SU-DHL-6 (cell line): ENCODE measurements at regions not wholly inside any gene's neighbourhood (a gene's known extent, or its start where the extent isn't known, plus 50 kb on each side); places are given as distances from the start of the nearest gene placed in this dataset.

Experiments
- H2AFZ ChIP-seq: fragments of 200-600 bp; sonication (generic); 2 replicates; pipeline ENCODE4 v1.6.1; 2014; ENCODE audit warnings: low read depth, mild to moderate bottlenecking, moderate library complexity, mixed read lengths, antibody characterized with exemption, low read length; ENCODE audit not compliant: severe bottlenecking
- H3F3A ChIP-seq: fragments of 200-600 bp; shearing (Covaris generic); 2 replicates; pipeline ENCODE4 v1.6.0; 2016; ENCODE audit warnings: antibody characterized with exemption, mild to moderate bottlenecking; ENCODE audit not compliant: insufficient read depth
- H3K27ac ChIP-seq: fragments of 200-600 bp; sonication (generic); 2 replicates; pipeline ENCODE4 v1.5.1; 2016; ENCODE audit warnings: low read depth, mild to moderate bottlenecking, low read length, moderate library complexity, mixed read lengths
- H3K27me3 ChIP-seq: fragments of 200-600 bp; sonication (generic), shearing (Covaris generic); 2 replicates; pipeline ENCODE4 v1.6.0; 2014; ENCODE audit warnings: mild to moderate bottlenecking, low read length
- H3K36me3 ChIP-seq: fragments of 200-600 bp; sonication (generic); 2 replicates; pipeline ENCODE4 v1.6.1; 2014; ENCODE audit warnings: mild to moderate bottlenecking, low read length, mixed read lengths
- H3K4me2 ChIP-seq: fragments of 300-600, 200-600 bp; shearing (Covaris generic), sonication (generic); 2 replicates; pipeline ENCODE4 v1.6.0; 2014; ENCODE audit warnings: low read length, low read depth, mild to moderate bottlenecking; ENCODE audit not compliant: poor library complexity, severe bottlenecking
- H3K4me3 ChIP-seq: fragments of 200-600 bp; sonication (generic); 2 replicates; pipeline ENCODE4 v1.5.1; 2014; ENCODE audit warnings: antibody characterized with exemption, low read length, mild to moderate bottlenecking, mixed read lengths; ENCODE audit not compliant: insufficient read depth, poor library complexity, severe bottlenecking
- H3K79me2 ChIP-seq: fragments of 200-600 bp; sonication (generic); 2 replicates; pipeline ENCODE4 v1.6.1; 2014; ENCODE audit warnings: mild to moderate bottlenecking, low read length, moderate library complexity; ENCODE audit not compliant: insufficient read depth
- H3K9ac ChIP-seq: fragments of 200-600 bp; sonication (generic); 2 replicates; pipeline ENCODE4 v1.7.0; 2014; ENCODE audit warnings: mild to moderate bottlenecking, low read length
- H3K9me2 ChIP-seq: fragments of 200-600 bp; sonication (generic); replicated peaks from 2 replicates; pipeline ENCODE4 v1.6.1; 2014; ENCODE audit warnings: low read length; ENCODE audit not compliant: insufficient read depth
- H3K9me3 ChIP-seq: fragments of 200-600 bp; sonication (generic); 2 replicates; pipeline ENCODE4 v1.6.1; 2014; ENCODE audit warnings: low read length, mixed read lengths; ENCODE audit not compliant: insufficient read depth
- H4K20me1 ChIP-seq: fragments of 200-600 bp; sonication (generic); 2 replicates; pipeline ENCODE4 v1.6.1; 2014; ENCODE audit warnings: low read depth, mild to moderate bottlenecking, antibody characterized with exemption, low read length, moderate library complexity, mixed read lengths
- CTCF ChIP-seq: fragments of 200-600 bp; sonication (generic); IDR thresholded peaks from one replicate; pipeline ENCODE4 v1.5.1; 2017; ENCODE audit warnings: antibody characterized with exemption, mild to moderate bottlenecking, low read length, moderate library complexity; ENCODE audit not compliant: insufficient read depth, poor library complexity, severe bottlenecking
- EZH2phosphoT487 ChIP-seq: fragments of 200-600 bp; sonication (generic), shearing (Covaris generic); conservative IDR thresholded peaks from 2 replicates; pipeline ENCODE4 v1.6.1; 2018; ENCODE audit warnings: mild to moderate bottlenecking, antibody characterized with exemption, low read length, moderate library complexity, mixed read lengths

- no peaks in the 10 kb centered on the region for H4K20me1 ChIP-seq
Observed at GRCh38 chr11:79937676-79938334, 497.0 kb upstream of the TENM4 start.

GRCh38 chr11:79932612-79933011 lies 491.8 kb upstream of the TENM4 start:
- no peaks in the 10 kb centered on the region for H3K36me3 ChIP-seq
- no peak overlapping the region for H3K4me2 ChIP-seq
- H3K79me2 ChIP-seq: no peaks in the 10 kb centered on the region
- no peak overlapping the region for H3K4me3 ChIP-seq
- no peaks in the 10 kb centered on the region for H3F3A ChIP-seq
- no peaks in the 10 kb centered on the region for H3K9me2 ChIP-seq
- no peaks in the 10 kb centered on the region for H4K20me1 ChIP-seq
- H3K27ac ChIP-seq: no peak overlapping the region
- H3K9ac ChIP-seq: no peak overlapping the region
- H2AFZ ChIP-seq: no peak overlapping the region
- no peak for TF ChIP-seq EZH2phosphoT487
- no peak for TF ChIP-seq CTCF
- H3K27me3 ChIP-seq: no peaks in the 10 kb centered on the region
- no peaks in the 10 kb centered on the region for H3K9me3 ChIP-seq

More at GRCh38 chr11:79937676-79938334, 497.0 kb upstream of the TENM4 start:
- Histone ChIP-seq H3K4me2 (no peak overlapping the region), H3F3A (no peaks in the 10 kb centered on the region), H2AFZ (no peak overlapping the region), H3K36me3 (no peaks in the 10 kb centered on the region), H3K27me3 (no peaks in the 10 kb centered on the region), H3K27ac (no peak overlapping the region), H3K9me2 (no peaks in the 10 kb centered on the region), H3K79me2 (no peaks in the 10 kb centered on the region), H3K9me3 (no peaks in the 10 kb centered on the region), H3K9ac (no peak overlapping the region), H3K4me3 (no peak overlapping the region)
- TF ChIP-seq CTCF (no peak), EZH2phosphoT487 (no peak)

GRCh38 chr11:79931692-79932091 lies 490.9 kb upstream of the TENM4 start:
- Histone ChIP-seq H3K9ac (no peak overlapping the region), H3K4me2 (no peak overlapping the region), H3K79me2 (no peaks in the 10 kb centered on the region), H4K20me1 (no peaks in the 10 kb centered on the region), H3K4me3 (no peak overlapping the region), H3K27me3 (no peaks in the 10 kb centered on the region), H3F3A (no peaks in the 10 kb centered on the region), H3K9me2 (no peaks in the 10 kb centered on the region), H3K36me3 (no peaks in the 10 kb centered on the region), H2AFZ (no peak overlapping the region), H3K27ac (no peak overlapping the region), H3K9me3 (no peaks in the 10 kb centered on the region)
- TF ChIP-seq EZH2phosphoT487 (no peak), CTCF (no peak)
